ENCODE measurements at regions not wholly inside any gene's neighbourhood (a gene's known extent, or its start where the extent isn't known, plus 50 kb on each side); places are given as distances from the start of the nearest gene placed in this dataset.

GRCh38 chr6:132244744-132245143 lies 156.5 kb downstream of the MOXD1 start:
- TF ChIP-seq EZH2 (optimal IDR thresholded peaks at IDR 0.05; ENCODE audit: low read depth, low read length), result no peak
- TF ChIP-seq, protein P1, sequence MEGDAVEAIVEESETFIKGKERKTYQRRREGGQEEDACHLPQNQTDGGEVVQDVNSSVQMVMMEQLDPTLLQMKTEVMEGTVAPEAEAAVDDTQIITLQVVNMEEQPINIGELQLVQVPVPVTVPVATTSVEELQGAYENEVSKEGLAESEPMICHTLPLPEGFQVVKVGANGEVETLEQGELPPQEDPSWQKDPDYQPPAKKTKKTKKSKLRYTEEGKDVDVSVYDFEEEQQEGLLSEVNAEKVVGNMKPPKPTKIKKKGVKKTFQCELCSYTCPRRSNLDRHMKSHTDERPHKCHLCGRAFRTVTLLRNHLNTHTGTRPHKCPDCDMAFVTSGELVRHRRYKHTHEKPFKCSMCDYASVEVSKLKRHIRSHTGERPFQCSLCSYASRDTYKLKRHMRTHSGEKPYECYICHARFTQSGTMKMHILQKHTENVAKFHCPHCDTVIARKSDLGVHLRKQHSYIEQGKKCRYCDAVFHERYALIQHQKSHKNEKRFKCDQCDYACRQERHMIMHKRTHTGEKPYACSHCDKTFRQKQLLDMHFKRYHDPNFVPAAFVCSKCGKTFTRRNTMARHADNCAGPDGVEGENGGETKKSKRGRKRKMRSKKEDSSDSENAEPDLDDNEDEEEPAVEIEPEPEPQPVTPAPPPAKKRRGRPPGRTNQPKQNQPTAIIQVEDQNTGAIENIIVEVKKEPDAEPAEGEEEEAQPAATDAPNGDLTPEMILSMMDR (IDR thresholded peaks at IDR 0.05; ENCODE audit: low read length), result no peak
- no peak for TF ChIP-seq EZH2phosphoT487 (IDR thresholded peaks at IDR 0.05; ENCODE audit: low read length)

Data from MM.1S (cell line).